ENCODE measurements at regions not wholly inside any gene's neighbourhood (a gene's known extent, or its start where the extent isn't known, plus 50 kb on each side); places are given as distances from the start of the nearest gene placed in this dataset.

GRCh38 chr10:112082120-112082519, 101.4 kb downstream of the GPAM start:
- intact Hi-C loops (cut with micrococcal nuclease) (no loop called here), dilution Hi-C loops (cut with MboI; ENCODE audit: extremely low pct_ligation_motif_present, low sequenced_read_pairs) (no loop called here)
- Histone ChIP-seq H3K79me2 (ENCODE audit: control insufficient read depth, insufficient read depth, low read length) (no peaks in the 10 kb centered on the region), H3K4me3 (replicated peaks in 1 of 3; ENCODE audit: insufficient read depth in 1 of 3, low read depth in 1 of 3, low read length in 3 of 3) (no peak overlapping the region), H3K27me3 (ENCODE audit: control insufficient read depth in 2 of 2, insufficient read depth in 2 of 2, low read length in 2 of 2) (no peaks in the 10 kb centered on the region), H2AFZ (ENCODE audit: low read depth, low read length) (no peak overlapping the region), H3K9ac (replicated peaks; ENCODE audit: extremely low read depth, insufficient read depth, low read length) (no peak overlapping the region), H3K9me3 (replicated peaks; ENCODE audit: control insufficient read depth, insufficient read depth, low read length) (peaks cover 2% of the 10 kb centered on the region), H3K9me1 (replicated peaks; ENCODE audit: control insufficient read depth, extremely low read depth, insufficient read depth, low read length) (no peaks in the 10 kb centered on the region), H3K27ac (ENCODE audit: insufficient read depth, low read depth, low read length) (no peak overlapping the region), H3K4me2 (ENCODE audit: insufficient read depth, low read length) (no peak overlapping the region), H4K20me1 (replicated peaks; ENCODE audit: control insufficient read depth, extremely low read depth, insufficient read depth, low read length) (no peaks in the 10 kb centered on the region), H3K36me3 (ENCODE audit: control insufficient read depth in 2 of 2, extremely low read depth in 1 of 2, insufficient read depth in 2 of 2, low read length in 2 of 2) (no peaks in the 10 kb centered on the region), H3K4me1 (ENCODE audit: control insufficient read depth, extremely low read depth, insufficient read depth, low read length) (no peaks in the 10 kb centered on the region)
- TF ChIP-seq, protein P1, sequence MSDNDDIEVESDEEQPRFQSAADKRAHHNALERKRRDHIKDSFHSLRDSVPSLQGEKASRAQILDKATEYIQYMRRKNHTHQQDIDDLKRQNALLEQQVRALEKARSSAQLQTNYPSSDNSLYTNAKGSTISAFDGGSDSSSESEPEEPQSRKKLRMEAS (IDR thresholded peaks at IDR 0.05; ENCODE audit: insufficient read depth, insufficient read length): no peak
- TF ChIP-seq MYC (IDR thresholded peaks at IDR 0.05; ENCODE audit: low read depth, low read length) (no peak), POLR2A (IDR thresholded peaks at IDR 0.05; ENCODE audit: low read depth, low read length) (no peak), FOS (IDR thresholded peaks at IDR 0.05; ENCODE audit: borderline replicate concordance, insufficient read depth, low read length) (no peak), JUN (IDR thresholded peaks at IDR 0.05; ENCODE audit: borderline replicate concordance, insufficient read depth, insufficient read length, low read depth) (no peak), POLR2AphosphoS5 (IDR thresholded peaks at IDR 0.05; ENCODE audit: insufficient read depth, low read depth, low read length) (no peak), GATA2 (IDR thresholded peaks at IDR 0.05; ENCODE audit: insufficient read depth, insufficient read length, low read depth, low read length) (no peak)
- TF ChIP-seq, protein P2, sequence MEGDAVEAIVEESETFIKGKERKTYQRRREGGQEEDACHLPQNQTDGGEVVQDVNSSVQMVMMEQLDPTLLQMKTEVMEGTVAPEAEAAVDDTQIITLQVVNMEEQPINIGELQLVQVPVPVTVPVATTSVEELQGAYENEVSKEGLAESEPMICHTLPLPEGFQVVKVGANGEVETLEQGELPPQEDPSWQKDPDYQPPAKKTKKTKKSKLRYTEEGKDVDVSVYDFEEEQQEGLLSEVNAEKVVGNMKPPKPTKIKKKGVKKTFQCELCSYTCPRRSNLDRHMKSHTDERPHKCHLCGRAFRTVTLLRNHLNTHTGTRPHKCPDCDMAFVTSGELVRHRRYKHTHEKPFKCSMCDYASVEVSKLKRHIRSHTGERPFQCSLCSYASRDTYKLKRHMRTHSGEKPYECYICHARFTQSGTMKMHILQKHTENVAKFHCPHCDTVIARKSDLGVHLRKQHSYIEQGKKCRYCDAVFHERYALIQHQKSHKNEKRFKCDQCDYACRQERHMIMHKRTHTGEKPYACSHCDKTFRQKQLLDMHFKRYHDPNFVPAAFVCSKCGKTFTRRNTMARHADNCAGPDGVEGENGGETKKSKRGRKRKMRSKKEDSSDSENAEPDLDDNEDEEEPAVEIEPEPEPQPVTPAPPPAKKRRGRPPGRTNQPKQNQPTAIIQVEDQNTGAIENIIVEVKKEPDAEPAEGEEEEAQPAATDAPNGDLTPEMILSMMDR (IDR thresholded peaks at IDR 0.05; ENCODE audit: extremely low read depth in 1 of 2, insufficient read depth in 1 of 2, low read depth in 1 of 2, low read length in 2 of 2): no peak
- BruUV-seq (replicated peaks): no TSS peak
- CTCF ChIA-PET: no interaction called here
- DNase-seq (ENCODE audit: low read depth, low spot score) (no peak), FAIRE-seq (no peak)
- POLR2A ChIA-PET: no interaction called here

Data from endothelial cell of umbilical vein (primary cell).